ENCODE measurements at regions not wholly inside any gene's neighbourhood (a gene's known extent, or its start where the extent isn't known, plus 50 kb on each side); places are given as distances from the start of the nearest gene placed in this dataset.

- intact Hi-C loops (cut with DNase I), result no loop called here
- peaks cover 0 to 9% (median 4%) of the 10 kb centered on the region in 3 donors for H3K4me1 ChIP-seq (ENCODE audit: control insufficient read depth in 2 of 3, insufficient read depth in 2 of 3, low read depth in 1 of 3, low read length in 3 of 3)
- H3K36me3 ChIP-seq (ENCODE audit: control insufficient read depth in 2 of 3, insufficient read depth in 3 of 3, low read length in 3 of 3), result no peaks in the 10 kb centered on the region
- H3K9ac ChIP-seq (ENCODE audit: low read length in 3 of 3), result no peak overlapping the region
- H3K27me3 ChIP-seq (ENCODE audit: control insufficient read depth, insufficient read depth, low read length), result peaks cover 55% of the 10 kb centered on the region
- FAIRE-seq (no peak), DNase-seq (peak in 4 of 5 donors; percentile 61 to 86 (median 62))
- H3K4me3 ChIP-seq (ENCODE audit: low read length in 3 of 3), result peak overlapping the region in 1 of 3 donors; percentile 32
- no peak overlapping the region for H3K27ac ChIP-seq (ENCODE audit: low read depth in 2 of 2, low read length in 2 of 2)
- no peak for TF ChIP-seq CTCF (IDR thresholded peaks at IDR 0.05; ENCODE audit: borderline replicate concordance, extremely low read depth, insufficient read depth)
- H3K9me3 ChIP-seq (ENCODE audit: control insufficient read depth in 2 of 3, insufficient read depth in 1 of 3, low read length in 3 of 3), result no peaks in the 10 kb centered on the region
These were observed 105.3 kb upstream of the HSD17B12 start for GRCh38 chr11:43574949-43575912.

- FAIRE-seq (no peak), DNase-seq (no peak)
- Histone ChIP-seq H3K4me1 (ENCODE audit: control insufficient read depth in 2 of 3, insufficient read depth in 2 of 3, low read depth in 1 of 3, low read length in 3 of 3) (peaks cover 0 to 9% (median 4%) of the 10 kb centered on the region in 3 donors), H3K27me3 (ENCODE audit: control insufficient read depth, insufficient read depth, low read length) (peaks cover 59% of the 10 kb centered on the region), H3K4me3 (ENCODE audit: low read length in 3 of 3) (peak overlapping the region in 1 of 3 donors; percentile 32), H3K9ac (ENCODE audit: low read length in 3 of 3) (no peak overlapping the region), H3K9me3 (ENCODE audit: control insufficient read depth in 2 of 3, insufficient read depth in 1 of 3, low read length in 3 of 3) (no peaks in the 10 kb centered on the region), H3K27ac (ENCODE audit: low read depth in 2 of 2, low read length in 2 of 2) (no peak overlapping the region), H3K36me3 (ENCODE audit: control insufficient read depth in 2 of 3, insufficient read depth in 3 of 3, low read length in 3 of 3) (no peaks in the 10 kb centered on the region)
- TF ChIP-seq CTCF (IDR thresholded peaks at IDR 0.05; ENCODE audit: borderline replicate concordance, extremely low read depth, insufficient read depth), result no peak
- intact Hi-C loops (cut with DNase I), result no loop called here
These were observed 104.6 kb upstream of the HSD17B12 start for GRCh38 chr11:43575913-43576310.

GRCh38 chr11:43576320-43576802, 104.2 kb upstream of the HSD17B12 start:
- DNase-seq (peak in 1 of 5 donors; percentile 41), FAIRE-seq (no peak)
- Histone ChIP-seq H3K27ac (ENCODE audit: low read depth in 2 of 2, low read length in 2 of 2) (no peak overlapping the region), H3K9me3 (ENCODE audit: control insufficient read depth in 2 of 3, insufficient read depth in 1 of 3, low read length in 3 of 3) (no peaks in the 10 kb centered on the region), H3K9ac (ENCODE audit: low read length in 3 of 3) (no peak overlapping the region), H3K36me3 (ENCODE audit: control insufficient read depth in 2 of 3, insufficient read depth in 3 of 3, low read length in 3 of 3) (no peaks in the 10 kb centered on the region), H3K4me1 (ENCODE audit: control insufficient read depth in 2 of 3, insufficient read depth in 2 of 3, low read depth in 1 of 3, low read length in 3 of 3) (peaks cover 0 to 11% (median 4%) of the 10 kb centered on the region in 3 donors), H3K27me3 (ENCODE audit: control insufficient read depth, insufficient read depth, low read length) (peaks cover 59% of the 10 kb centered on the region), H3K4me3 (ENCODE audit: low read length in 3 of 3) (peak overlapping the region in 1 of 3 donors; percentile 32)
- no peak for TF ChIP-seq CTCF (IDR thresholded peaks at IDR 0.05; ENCODE audit: borderline replicate concordance, extremely low read depth, insufficient read depth)
- intact Hi-C loops (cut with DNase I), result no loop called here

All from kidney (tissue), 13 donors.